K562 (cell line): ENCODE measurements at regions not wholly inside any gene's neighbourhood (a gene's known extent, or its start where the extent isn't known, plus 50 kb on each side); places are given as distances from the start of the nearest gene placed in this dataset.

Source experiments
- ATAC-seq: fragments of 200-7000 bp; cut with Tn5 transposase; 3 replicates; pipeline ENCODE4 v1.9.1; 2020; ENCODE audit warnings: moderate library complexity
- BruUV-seq: library from RNA; stranded (reverse); fragments of 400-500 nt; replicated peaks from 2 replicates; lab custom pipeline; 2021; lab: Mats Ljungman, UMichigan
- CTCF ChIA-PET: fragments of 300-600 bp; formaldehyde crosslinking; extraction: SDS; loops from one replicate; lab custom pipeline; 2021; ENCODE audit warnings: low intra/inter-chr PET ratio; lab: Yijun Ruan, JAX
- POLR2A ChIA-PET: fragments of 300-600, 350-650 bp; sonication (Branson Sonifier 250); formaldehyde crosslinking; extraction: SDS; loops from one replicate; lab custom pipeline; 2021; ENCODE audit warnings: antibody characterized with exemption, inconsistent platforms; lab: Yijun Ruan, JAX
- DNase-seq, 4 experiments: peaks; one replicate each; pipeline versions ENCODE4 v3.0.0 to v3.0.0-alpha.2; 2011 to 2018; ENCODE audit warnings: low spot score in 3 of 4, mixed read lengths in 3 of 4; ENCODE audit errors: extremely low read depth in 1 of 4
- FAIRE-seq: peaks from 2 replicates; lab custom pipeline; 2011; peaks lifted over from hg19 to GRCh38; lab: Jason Lieb, UNC
- H2AFZ ChIP-seq: 2 replicates; pipeline ENCODE4 v1.6.0; 2011; ENCODE audit warnings: low read depth, low read length, control low read depth, inconsistent platforms
- H3K27ac ChIP-seq: fragments of 200-600 bp; 3 replicates; pipeline ENCODE4 v1.8.0; 2011; ENCODE audit warnings: low read depth, mild to moderate bottlenecking, control low read depth, inconsistent platforms, low read length, moderate library complexity, mixed read lengths; ENCODE audit errors: extremely low read depth
- H3K27me3 ChIP-seq, 2 experiments: fragments of 300-600 bp in 1 of 2; 2 replicates in 1 of 2; 3 replicates in 1 of 2; pipeline versions ENCODE4 v1.6.0 to v1.8.0; 2011; ENCODE audit warnings: inconsistent platforms in 2 of 2, low read length in 2 of 2, mild to moderate bottlenecking in 1 of 2, mixed read lengths in 1 of 2, moderate library complexity in 1 of 2; ENCODE audit not compliant: control insufficient read depth in 2 of 2, insufficient read depth in 2 of 2
- H3K36me3 ChIP-seq: fragments of 300-600 bp; 3 replicates; pipeline ENCODE4 v1.8.0; 2011; ENCODE audit warnings: mild to moderate bottlenecking, low read length, inconsistent platforms; ENCODE audit not compliant: control insufficient read depth, insufficient read depth
- H3K4me1 ChIP-seq, 2 experiments: fragments of 200-600 bp in 1 of 2; replicated peaks in 1 of 2; 2 replicates in 1 of 2; 3 replicates in 1 of 2; pipeline versions ENCODE4 v1.5.1 to v1.8.0; 2011; ENCODE audit warnings: inconsistent platforms in 2 of 2, low read length in 2 of 2, mild to moderate bottlenecking in 1 of 2, mixed read lengths in 1 of 2, moderate library complexity in 1 of 2; ENCODE audit not compliant: control insufficient read depth in 2 of 2, insufficient read depth in 2 of 2
- H3K4me2 ChIP-seq: 2 replicates; pipeline ENCODE4 v1.6.1; 2011; ENCODE audit warnings: low read length, control low read depth, inconsistent platforms, mixed read lengths; ENCODE audit not compliant: insufficient read depth
- H3K4me3 ChIP-seq: fragments of 200-600 bp; sonication (generic), shearing (Covaris generic); 2 replicates; pipeline ENCODE4 v1.5.1; 2016; ENCODE audit warnings: control low read depth, inconsistent platforms
- H3K79me2 ChIP-seq: fragments of 200-600 bp; 3 replicates; pipeline ENCODE4 v1.8.0; 2011; ENCODE audit warnings: low read length, inconsistent platforms; ENCODE audit not compliant: control insufficient read depth, insufficient read depth
- H3K9ac ChIP-seq, 2 experiments: 2 replicates each; pipeline versions ENCODE4 v1.6.0 to v1.6.1; 2011; ENCODE audit warnings: low read depth in 2 of 2, low read length in 2 of 2, control low read depth in 1 of 2, inconsistent platforms in 1 of 2, mild to moderate bottlenecking in 1 of 2, mixed read lengths in 1 of 2; ENCODE audit not compliant: insufficient read depth in 1 of 2
- H3K9me1 ChIP-seq: one replicate; pipeline ENCODE4 v1.6.0; 2011; ENCODE audit warnings: inconsistent platforms, mild to moderate bottlenecking, low read length, moderate library complexity; ENCODE audit not compliant: control insufficient read depth, insufficient read depth
- H3K9me3 ChIP-seq: replicated peaks from 2 replicates; pipeline ENCODE4 v1.5.1; 2011; ENCODE audit warnings: low read depth, low read length, inconsistent platforms; ENCODE audit not compliant: control insufficient read depth, insufficient read depth
- H4K20me1 ChIP-seq: replicated peaks from 2 replicates; pipeline ENCODE4 v1.6.1; 2011; ENCODE audit warnings: low read length, inconsistent platforms, mixed read lengths; ENCODE audit not compliant: control insufficient read depth, insufficient read depth
- BRF1 ChIP-seq: IDR thresholded peaks from 3 replicates; pipeline ENCODE4 v1.6.1; 2011; ENCODE audit warnings: borderline replicate concordance, mild to moderate bottlenecking; ENCODE audit not compliant: insufficient read length; ENCODE audit errors: extremely low read depth
- CEBPZ ChIP-seq: fragments of 150-350 bp; IDR thresholded peaks from 2 replicates; pipeline ENCODE4 v1.6.1; 2014; ENCODE audit warnings: low read depth, mild to moderate bottlenecking, low read length, borderline replicate concordance
- NR4A1 ChIP-seq, 2 experiments: fragments of 250-450 bp in 1 of 2; fragments of 450-650 bp in 1 of 2; sonication (Bioruptor Pico) in 1 of 2; IDR thresholded peaks; 2 replicates each; pipeline versions ENCODE4 v1.4.0 to v1.6.1; 2016 to 2020; ENCODE audit warnings: mild to moderate bottlenecking in 2 of 2, missing compliant biosample characterization in 1 of 2, missing genetic modification characterization in 1 of 2, moderate library complexity in 1 of 2
- RBM39 ChIP-seq: fragments of 200-400 bp; formaldehyde crosslinking; optimal IDR thresholded peaks from 2 replicates; pipeline ENCODE3; 2018; ENCODE audit warnings: low read depth, low read length
- SNAPC5 ChIP-seq: fragments of 250-450 bp; sonication (Bioruptor Pico); IDR thresholded peaks from 2 replicates; pipeline ENCODE4 v1.8.0; 2021; ENCODE audit warnings: moderate library complexity, mild to moderate bottlenecking, inconsistent platforms
- SRSF1 ChIP-seq: fragments of 200-400 bp; formaldehyde crosslinking; IDR thresholded peaks from 2 replicates; pipeline ENCODE4 v1.6.1; 2017; ENCODE audit warnings: mild to moderate bottlenecking, low read depth, low read length, moderate library complexity
- ZBTB17 ChIP-seq: fragments of 450-650 bp; formaldehyde crosslinking; IDR thresholded peaks from 2 replicates; pipeline ENCODE4 v1.4.0; 2020; ENCODE audit warnings: mild to moderate bottlenecking
- ZKSCAN8 ChIP-seq: fragments of 200-800 bp; sonication (Bioruptor generic); IDR thresholded peaks from 2 replicates; pipeline ENCODE4 v1.6.1; 2016; ENCODE audit warnings: missing genetic modification characterization, missing compliant biosample characterization
- ZNF282 ChIP-seq: sonication (generic); formaldehyde crosslinking; IDR thresholded peaks from 2 replicates; pipeline ENCODE4 v1.8.1; 2023; ENCODE audit warnings: missing genetic modification reagents
- ZNF609 ChIP-seq: sonication (generic); formaldehyde crosslinking; IDR thresholded peaks from 2 replicates; pipeline ENCODE4 v1.8.1; 2023; ENCODE audit warnings: missing genetic modification reagents, mild to moderate bottlenecking, borderline replicate concordance
- WGBS: fragments of 100-300 bp; shearing (Covaris generic); methylation state at CpG from one replicate; pipeline ENCODE4 v1.1.6; 2016; ENCODE audit warnings: low coverage, mixed read lengths; ENCODE audit not compliant: insufficient coverage; ENCODE audit errors: missing lambda C conversion rate; 5-methylcytosine and 5-hydroxymethylcytosine counted together
- in situ Hi-C: fragments of 300-500 bp; cut with MboI; formaldehyde crosslinking; loops from 4 replicates; pipeline ENCODE4 v1.15.0; 2018; ENCODE audit warnings: inconsistent platforms, mixed read lengths
- intact Hi-C: fragments of 100-400 bp; cut with micrococcal nuclease; formaldehyde crosslinking; loops from 2 replicates; pipeline ENCODE4 v1.14.2; 2022

GRCh38 chr2:59005836-59006615, 764.9 kb upstream of the FANCL start:
- WGBS, result 2% methylated on average over 5 of the region's 5 CpGs
- CTCF ChIA-PET, result no interaction called here
- no peak for ATAC-seq
- intact Hi-C loops, result no loop called here
- Histone ChIP-seq H4K20me1 (no peaks in the 10 kb centered on the region), H3K36me3 (no peaks in the 10 kb centered on the region), H3K27ac (no peak overlapping the region), H3K27me3 (no peaks in the 10 kb centered on the region), H3K9ac (no peak overlapping the region), H3K4me1 (no peaks in the 10 kb centered on the region), H2AFZ (no peak overlapping the region), H3K9me1 (no peaks in the 10 kb centered on the region), H3K4me3 (no peak overlapping the region), H3K9me3 (no peaks in the 10 kb centered on the region), H3K79me2 (no peaks in the 10 kb centered on the region), H3K4me2 (no peak overlapping the region)
- BruUV-seq, result no TSS peak
- DNase-seq, result no peak
- in situ Hi-C loops, result no loop called here
- no peak for FAIRE-seq
- TF ChIP-seq SRSF1 (no peak), ZKSCAN8 (CRISPR knock-in tag) (no peak), NR4A1 (CRISPR knock-in tag; IDR thresholded peaks at IDR 0.05) (no peak), NR4A1 (tag; IDR thresholded peaks at IDR 0.05) (no peak), ZBTB17 (CRISPR knock-in tag) (no peak), BRF1 (no peak), SNAPC5 (CRISPR knock-in tag) (no peak), ZNF609 (CRISPR knock-in tag) (no peak), ZNF282 (CRISPR knock-in tag) (no peak), CEBPZ (no peak), RBM39 (no peak)
- POLR2A ChIA-PET, result no interaction called here
